PC-3 (cell line): ENCODE measurements at regions not wholly inside any gene's neighbourhood (a gene's known extent, or its start where the extent isn't known, plus 50 kb on each side); places are given as distances from the start of the nearest gene placed in this dataset.

Source experiments
- CTCF ChIP-seq: fragments of 300-600 bp; sonication (generic); conservative IDR thresholded peaks from 2 replicates; pipeline ENCODE4 v1.5.1; 2017; ENCODE audit warnings: antibody characterized with exemption, low read depth, mild to moderate bottlenecking, low read length
- EZH2 ChIP-seq: fragments of 300-600 bp; sonication (generic); IDR thresholded peaks from one replicate; pipeline ENCODE4 v1.6.1; 2017; ENCODE audit warnings: antibody characterized with exemption, mild to moderate bottlenecking, low read length; ENCODE audit not compliant: unreplicated experiment
- EZH2phosphoT487 ChIP-seq: fragments of 300-600 bp; sonication (generic); IDR thresholded peaks from 2 replicates; pipeline ENCODE4 v1.6.1; 2018; ENCODE audit warnings: mild to moderate bottlenecking, antibody characterized with exemption, low read length, borderline replicate concordance

GRCh38 chr5:173735691-173736090 is 119.2 kb upstream of the BOD1 start:
- TF ChIP-seq CTCF (no peak), EZH2 (no peak), EZH2phosphoT487 (no peak)
